Caki2 (cell line): ENCODE measurements at regions not wholly inside any gene's neighbourhood (a gene's known extent, or its start where the extent isn't known, plus 50 kb on each side); places are given as distances from the start of the nearest gene placed in this dataset.

Experiments
- DNase-seq: peaks from one replicate; pipeline ENCODE4 v3.0.0-alpha.2; 2015; ENCODE audit warnings: low read depth
- in situ Hi-C: cut with HindIII; loops from 2 replicates; pipeline ENCODE4 v1.10.0; 2016; ENCODE audit warnings: low sequenced_read_pairs, low pct_unique_long_range_greater_than_20kb, mixed read lengths

- in situ Hi-C loops, result no loop called here
Observed at GRCh38 chr4:32189130-32189529, 1469.0 kb downstream of the PCDH7 start.

GRCh38 chr4:32189788-32190187, 1469.6 kb downstream of the PCDH7 start:
- in situ Hi-C loops, result no loop called here
- no peak for DNase-seq

More at GRCh38 chr4:32189130-32189529, 1469.0 kb downstream of the PCDH7 start:
- no peak for DNase-seq

GRCh38 chr4:32191961-32192360, 1471.8 kb downstream of the PCDH7 start:
- no peak for DNase-seq
- in situ Hi-C loops, result no loop called here

DNA sequence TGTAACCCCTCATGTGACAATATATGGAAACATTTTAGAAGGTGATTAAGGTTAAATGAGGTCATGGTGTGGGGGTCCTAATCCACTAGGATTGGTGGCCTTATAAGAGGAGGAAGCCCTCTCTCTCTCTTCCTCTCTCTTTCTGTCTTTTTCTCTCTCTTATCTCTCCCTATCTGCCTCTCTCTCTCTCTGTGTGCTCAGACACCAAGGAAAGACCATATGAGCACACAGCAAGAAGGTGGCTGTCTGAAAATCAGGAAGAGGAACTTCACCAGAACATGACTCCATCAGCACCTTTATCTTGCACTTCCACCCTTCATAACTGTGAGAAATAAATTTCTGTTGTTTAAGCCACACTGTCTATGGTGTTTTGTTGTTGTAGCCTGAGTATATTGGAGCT, 1472.2 kb downstream of the PCDH7 start:
- in situ Hi-C loops, result no loop called here
- no peak for DNase-seq

DNA sequence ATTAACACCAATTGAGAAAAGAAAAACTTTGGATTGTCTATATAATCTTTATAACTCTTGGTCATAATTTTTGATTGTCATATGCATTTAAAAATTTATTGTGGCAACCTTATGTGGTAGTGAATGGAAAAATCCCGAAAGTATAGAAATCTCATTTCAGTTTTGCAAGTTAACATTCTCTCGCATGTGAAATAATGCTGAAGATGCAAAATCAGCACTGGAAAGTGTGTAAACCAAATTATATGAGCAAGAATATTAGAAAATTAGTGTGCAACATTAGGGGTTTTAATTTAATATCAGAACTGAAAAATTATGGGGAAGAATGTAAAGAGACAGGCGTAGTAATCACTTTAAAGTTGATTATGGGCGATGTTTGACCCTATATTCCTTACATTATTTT, 1472.8 kb downstream of the PCDH7 start:
- in situ Hi-C loops, result no loop called here
- DNase-seq, result no peak

DNA sequence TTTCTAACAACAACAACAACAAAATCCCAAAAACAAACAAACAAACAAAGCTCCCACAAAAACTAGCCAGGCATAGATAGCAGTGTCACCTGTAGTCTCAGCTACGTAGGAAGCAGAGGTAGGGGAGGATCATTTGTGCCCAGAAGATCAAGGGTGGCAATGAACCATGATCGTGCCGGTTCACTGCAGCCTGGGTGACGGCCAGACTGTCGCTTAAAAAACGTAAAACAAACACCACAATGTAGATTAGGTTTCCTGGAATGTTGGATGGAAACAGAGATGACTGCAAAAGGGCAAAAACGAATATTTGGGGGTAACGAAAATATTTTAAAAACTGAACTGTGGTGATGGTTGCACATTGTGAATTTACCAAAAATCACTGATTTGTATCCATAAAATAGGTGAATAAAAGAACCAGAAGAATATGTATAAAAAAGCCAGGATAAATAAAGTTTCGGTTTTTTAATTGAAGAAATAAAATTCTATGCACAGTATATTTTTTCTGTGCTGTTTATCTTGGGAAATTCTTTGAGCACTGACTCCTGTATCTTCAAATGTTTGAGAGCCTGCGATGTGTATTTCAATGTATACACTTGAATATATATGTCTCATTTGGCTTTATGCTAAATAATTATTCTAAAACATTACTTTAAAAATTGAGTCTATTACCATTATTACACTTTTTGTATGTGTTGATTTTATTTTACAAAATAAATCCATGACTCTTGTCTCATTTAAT, 1477.0 kb downstream of the PCDH7 start:
- DNase-seq, result peak; percentile 85
- in situ Hi-C loops, result no loop called here

DNA sequence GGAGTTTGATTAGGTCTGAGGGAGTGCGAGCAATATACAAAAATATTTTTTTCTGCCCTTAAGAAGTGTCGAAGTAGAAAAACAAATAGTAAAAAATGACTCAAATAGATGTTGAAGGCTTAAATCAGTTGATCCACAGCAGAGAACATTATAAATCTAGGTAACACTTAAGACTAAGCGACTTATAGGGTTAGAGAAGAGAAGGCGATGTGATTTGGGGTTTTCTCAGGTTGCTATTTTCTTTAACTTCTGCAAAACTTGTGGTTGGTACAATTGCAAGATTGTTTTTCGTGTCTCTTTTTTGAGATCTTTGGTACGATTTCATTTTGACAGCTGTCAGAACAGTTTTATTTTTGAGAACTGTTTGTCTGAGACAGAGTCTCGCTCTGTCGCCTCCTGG, 1479.5 kb downstream of the PCDH7 start:
- DNase-seq, result no peak
- in situ Hi-C loops, result no loop called here

DNA sequence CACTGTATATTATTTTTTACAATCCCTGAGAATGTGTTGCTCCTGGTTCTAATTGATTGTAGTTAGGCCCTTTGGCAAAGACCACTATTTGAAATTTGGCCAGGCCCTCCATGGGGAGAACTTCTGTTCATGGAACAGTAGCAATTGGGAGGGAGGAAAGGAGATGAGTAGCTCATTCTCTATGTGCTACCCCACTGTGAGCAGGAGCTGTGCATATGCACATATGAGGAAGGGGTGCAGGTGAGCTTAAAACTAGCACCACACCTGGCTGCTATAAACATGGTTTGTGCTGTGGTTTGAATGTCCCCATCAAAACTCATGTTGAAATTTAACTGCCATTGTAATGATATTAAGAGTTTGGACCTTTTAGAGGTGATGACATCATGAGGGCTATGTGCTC, 1483.2 kb downstream of the PCDH7 start:
- no peak for DNase-seq

DNA sequence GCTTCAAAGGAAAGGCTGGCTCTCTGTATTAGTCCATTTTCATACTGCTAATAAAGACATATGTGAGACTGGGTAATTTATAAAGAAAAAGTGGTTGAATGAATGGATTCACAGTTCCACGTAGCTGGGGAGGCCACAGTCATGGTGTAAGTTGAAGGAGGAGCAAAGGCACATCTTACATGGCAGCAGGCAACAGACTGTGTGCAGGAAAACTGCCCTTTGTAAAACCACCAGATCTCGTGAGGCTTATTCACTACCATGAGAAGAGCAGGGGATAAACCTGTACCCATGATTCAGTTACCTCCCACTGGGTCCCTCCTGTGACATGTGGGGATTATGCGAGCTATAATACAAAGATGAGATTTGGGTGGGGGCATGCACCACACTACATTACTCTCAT, 1486.6 kb downstream of the PCDH7 start:
- DNase-seq, result no peak
- in situ Hi-C loops, result no loop called here

More for the DNA sequence above, 1483.2 kb downstream of the PCDH7 start:
- in situ Hi-C loops, result no loop called here

GRCh38 chr4:32207456-32207855, 1487.3 kb downstream of the PCDH7 start:
- DNase-seq, result no peak
- in situ Hi-C loops, result no loop called here

GRCh38 chr4:32215277-32215676, 1495.1 kb downstream of the PCDH7 start:
- in situ Hi-C loops, result no loop called here
- no peak for DNase-seq

GRCh38 chr4:32216502-32216901, 1496.3 kb downstream of the PCDH7 start:
- in situ Hi-C loops, result no loop called here
- DNase-seq, result no peak

DNA sequence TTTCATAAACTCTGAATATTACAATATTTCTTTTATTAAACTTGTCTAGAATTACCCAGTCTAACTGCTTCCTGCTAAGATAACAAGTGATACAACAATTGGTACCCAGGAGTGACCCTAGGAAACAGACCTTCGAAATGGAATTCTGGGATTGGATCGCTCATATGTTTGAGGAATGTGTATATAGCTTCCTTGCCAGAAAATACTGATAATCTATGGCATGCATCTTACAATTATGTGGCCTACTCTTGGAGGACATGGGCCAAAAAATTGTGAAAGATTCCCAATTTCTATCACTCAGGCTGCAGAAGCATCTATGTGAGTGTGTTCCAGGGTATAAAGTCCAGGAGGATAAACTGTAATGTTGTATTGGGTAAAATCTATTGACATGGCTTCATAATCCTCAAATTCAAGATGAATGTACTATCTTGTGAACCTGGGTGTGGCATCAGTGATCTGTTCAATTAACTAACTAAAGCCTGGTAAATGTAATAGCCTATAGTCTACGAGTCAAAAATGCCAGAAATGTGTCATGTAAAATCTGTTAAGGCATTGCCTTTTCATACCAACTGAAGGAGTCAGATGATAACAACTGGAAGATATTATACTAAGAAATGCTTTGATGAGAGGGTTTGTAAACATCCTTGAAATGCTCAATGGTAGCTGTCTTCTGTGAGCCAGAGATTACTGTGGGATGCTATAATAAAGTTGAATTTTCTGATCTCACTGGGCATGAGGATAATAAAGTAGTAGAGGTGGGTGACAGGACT, 1499.3 kb downstream of the PCDH7 start:
- in situ Hi-C loops, result no loop called here
- DNase-seq, result no peak

- peak; percentile 61 for DNase-seq
- in situ Hi-C loops, result no loop called here
Observed at GRCh38 chr4:32226204-32226603, 1506.0 kb downstream of the PCDH7 start.

DNA sequence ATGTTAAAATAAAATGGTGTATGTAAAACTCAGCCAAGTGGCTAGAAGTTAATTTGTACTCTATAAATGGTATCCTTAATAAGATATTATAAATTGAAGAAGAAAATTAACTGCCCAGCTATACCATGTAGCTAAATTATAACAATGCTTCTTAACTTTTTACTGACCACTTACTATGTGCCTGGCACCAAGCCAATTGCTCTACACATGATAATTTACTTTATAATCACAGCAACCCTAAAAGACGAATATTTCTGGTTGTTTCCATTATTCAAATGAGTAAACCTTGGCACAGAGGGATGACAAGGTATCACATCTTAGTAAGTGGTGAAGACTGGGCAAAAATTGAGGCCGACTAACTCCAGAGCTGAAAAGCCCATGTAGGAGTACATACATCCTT, 1506.6 kb downstream of the PCDH7 start:
- in situ Hi-C loops, result no loop called here

DNA sequence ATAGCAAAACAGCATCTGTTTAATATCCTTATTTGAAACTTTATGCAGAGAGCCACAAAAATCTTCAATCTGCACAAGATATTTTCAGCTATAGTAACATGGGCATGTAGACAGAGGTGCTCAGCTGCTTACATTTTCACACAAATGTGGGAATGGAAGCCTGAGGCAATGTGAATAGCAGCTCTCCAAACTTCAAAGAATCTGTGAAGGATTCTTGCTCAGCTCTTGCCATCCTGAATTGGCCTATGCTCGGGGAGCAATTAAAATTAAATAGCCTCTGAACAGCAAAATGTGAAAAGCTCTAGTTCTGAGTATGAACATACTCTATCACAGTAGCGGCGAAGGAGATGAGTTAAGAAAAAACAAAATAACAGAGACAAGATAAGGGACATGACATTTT, 1523.8 kb downstream of the PCDH7 start:
- in situ Hi-C loops, result no loop called here
- no peak for DNase-seq

More for the DNA sequence above, 1506.6 kb downstream of the PCDH7 start:
- no peak for DNase-seq

GRCh38 chr4:32249040-32249439, 1528.9 kb downstream of the PCDH7 start:
- in situ Hi-C loops, result no loop called here
- DNase-seq, result no peak

GRCh38 chr4:32251126-32251525, 1531.0 kb downstream of the PCDH7 start:
- DNase-seq, result no peak
- in situ Hi-C loops, result no loop called here

GRCh38 chr4:32251926-32252325, 1531.8 kb downstream of the PCDH7 start:
- in situ Hi-C loops, result no loop called here
- no peak for DNase-seq

DNA sequence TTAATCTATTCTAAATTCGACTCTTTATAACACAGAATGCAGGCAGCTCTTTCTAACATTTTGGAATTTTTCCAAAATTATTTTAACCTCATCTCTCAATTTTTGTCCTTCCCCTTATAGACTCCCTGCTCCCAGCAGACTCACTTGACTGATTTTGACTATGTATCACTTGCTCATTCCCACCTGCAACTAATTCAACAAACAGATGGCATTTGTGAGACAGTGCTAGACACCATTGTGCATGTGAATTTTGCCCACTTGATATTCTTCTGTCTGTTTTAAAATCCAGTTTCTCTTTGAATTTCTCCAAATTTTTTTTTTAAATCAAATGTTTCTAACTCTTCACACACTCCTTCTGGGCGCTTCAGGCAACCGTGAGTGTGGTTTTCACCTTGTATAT, 1534.0 kb downstream of the PCDH7 start:
- DNase-seq, result no peak
- in situ Hi-C loops, result no loop called here
